GM12872 (cell line): ENCODE measurements at regions not wholly inside any gene's neighbourhood (a gene's known extent, or its start where the extent isn't known, plus 50 kb on each side); places are given as distances from the start of the nearest gene placed in this dataset.

Experiments
- CTCF ChIP-seq: IDR thresholded peaks from 3 replicates; pipeline ENCODE4 v1.5.1; 2011; ENCODE audit warnings: low read depth, mild to moderate bottlenecking, low read length, moderate library complexity; ENCODE audit not compliant: insufficient read depth

GRCh38 chr1:234958066-234958705 is 170.5 kb downstream of the TOMM20 start:
- no peak for TF ChIP-seq CTCF

DNA sequence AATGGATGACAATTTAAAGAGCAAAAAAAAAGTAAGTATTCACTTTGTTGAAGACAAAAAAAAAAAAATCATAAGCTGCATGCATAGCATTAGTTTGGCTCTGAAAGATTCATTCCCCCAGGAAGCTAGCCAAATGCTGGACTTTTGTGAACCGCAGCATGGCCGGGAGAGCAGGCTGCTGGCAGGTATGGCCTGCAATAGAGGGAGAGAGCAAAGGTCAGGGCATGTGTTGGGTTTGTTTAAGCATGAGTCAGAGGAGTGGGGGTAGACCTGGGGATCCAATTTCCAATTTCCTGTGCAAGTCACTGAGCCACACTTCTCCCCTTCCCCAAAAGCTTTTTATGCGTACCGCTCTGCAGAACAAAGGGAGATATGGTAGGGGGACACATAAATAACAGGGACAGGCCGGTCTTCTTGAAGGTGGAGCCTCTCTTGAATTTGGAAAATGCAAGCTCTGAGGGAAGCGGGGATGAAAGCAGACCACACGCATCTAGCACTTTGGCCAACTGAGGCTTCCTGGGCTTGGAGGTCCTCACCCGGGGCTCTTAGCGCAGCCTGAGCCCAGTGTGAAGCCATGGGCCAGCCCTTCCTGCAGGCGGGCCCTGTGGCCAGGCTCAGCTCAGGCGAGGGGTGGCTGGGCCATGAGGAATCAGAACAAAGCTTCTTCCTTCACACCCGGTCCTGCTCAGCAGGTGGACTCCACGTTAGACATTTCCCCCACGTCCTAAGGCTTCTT is 171.1 kb downstream of the TOMM20 start:
- TF ChIP-seq CTCF = no peak

- no peak for TF ChIP-seq CTCF
Measured at GRCh38 chr1:234956821-234957329, 171.8 kb downstream of the TOMM20 start.

- no peak for TF ChIP-seq CTCF
Measured at GRCh38 chr1:234955107-234955731, 173.4 kb downstream of the TOMM20 start.

DNA sequence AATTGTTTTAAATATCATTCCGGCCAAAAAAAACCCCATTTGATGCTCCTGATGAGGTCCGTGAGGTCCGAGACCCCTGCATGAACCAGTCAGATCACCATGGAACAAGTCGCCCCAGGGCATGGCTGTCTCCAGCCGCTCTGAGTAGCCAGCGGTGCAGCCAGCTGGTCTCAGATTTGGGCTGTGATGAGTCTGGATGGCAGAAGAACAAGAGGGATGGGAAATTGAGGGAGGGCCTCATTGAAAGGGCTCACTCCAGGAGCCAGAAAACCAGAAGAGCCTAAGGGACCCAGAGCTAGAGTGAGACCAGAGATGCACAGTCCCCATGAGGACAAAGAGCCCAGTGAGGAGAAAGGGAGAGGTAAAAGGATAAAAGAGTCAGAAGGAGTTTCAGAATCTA is 174.0 kb downstream of the TOMM20 start:
- TF ChIP-seq CTCF = no peak

GRCh38 chr1:234953655-234954405 is 174.8 kb downstream of the TOMM20 start:
- no peak for TF ChIP-seq CTCF

DNA sequence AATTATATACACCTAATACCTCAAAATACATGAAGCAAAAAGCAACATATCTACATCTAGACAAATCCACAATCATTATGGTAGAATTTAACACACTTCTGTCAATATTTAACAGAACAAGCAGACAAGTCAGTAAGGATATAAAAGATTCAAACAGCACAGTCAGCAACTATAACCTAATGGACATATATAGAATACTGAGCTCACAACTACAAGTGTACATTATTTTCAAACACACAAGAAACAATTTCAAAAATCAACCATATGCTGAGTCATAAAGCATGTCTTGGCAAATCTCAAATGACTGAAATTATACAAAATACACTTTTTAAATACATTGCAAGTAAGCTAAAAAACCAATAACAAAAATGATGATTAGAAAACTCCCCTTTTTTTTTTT is 178.0 kb downstream of the TOMM20 start:
- TF ChIP-seq CTCF = no peak
